Activated CD4-positive, alpha-beta T cell treated with anti-CD3 and anti-CD28 coated beads for 48 hours (primary cell): ENCODE measurements at regions not wholly inside any gene's neighbourhood (a gene's known extent, or its start where the extent isn't known, plus 50 kb on each side); places are given as distances from the start of the nearest gene placed in this dataset.
"Not testable (repeated sequence)": the region's sequence is repeated elsewhere in the genome, so short reads cannot be mapped to it uniquely, and the experiment has no call there.

Experiments used
- DNase-seq: peaks from one replicate; pipeline ENCODE4 v3.0.0-alpha.2; 2020

DNA sequence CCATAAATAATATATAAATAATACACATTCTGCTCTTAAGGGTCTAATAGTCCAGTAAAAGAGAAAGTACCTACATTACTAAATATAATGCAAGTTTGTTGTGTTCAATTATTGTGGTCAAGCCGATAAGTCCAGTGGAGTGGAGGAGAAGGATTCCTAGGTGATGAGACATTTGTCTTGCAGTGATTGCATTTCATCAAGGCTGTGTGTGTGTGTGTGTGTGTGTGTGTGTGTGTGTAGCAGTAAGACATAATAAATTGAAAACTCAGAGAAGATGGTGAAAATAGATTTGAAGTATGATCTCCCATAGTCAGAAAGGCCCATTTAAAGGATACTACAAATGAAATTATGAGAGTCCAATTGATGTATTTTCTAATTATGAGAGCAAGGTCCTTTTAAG, 192.5 kb upstream of the SEMA3C start:
- DNase-seq, result no peak

DNA sequence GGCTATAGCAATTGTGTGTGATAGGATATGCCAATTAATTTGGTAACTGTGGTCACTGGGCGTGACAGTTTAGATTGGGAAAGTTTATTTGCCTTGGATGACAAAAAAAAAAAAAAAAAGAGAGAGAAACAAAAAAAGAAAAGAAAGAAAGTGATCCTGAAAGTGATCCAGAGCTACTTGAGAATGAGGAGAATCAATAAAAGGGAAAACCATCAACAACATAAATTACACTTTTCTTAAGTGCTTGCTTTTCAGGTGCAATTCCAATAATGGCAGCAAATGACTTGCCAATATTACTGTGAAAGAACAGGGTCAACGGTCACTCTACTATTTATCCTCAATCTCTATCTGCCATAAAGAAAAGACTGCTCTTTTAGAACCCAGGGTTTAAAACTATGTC, 191.8 kb upstream of the SEMA3C start:
- DNase-seq, result no peak

DNA sequence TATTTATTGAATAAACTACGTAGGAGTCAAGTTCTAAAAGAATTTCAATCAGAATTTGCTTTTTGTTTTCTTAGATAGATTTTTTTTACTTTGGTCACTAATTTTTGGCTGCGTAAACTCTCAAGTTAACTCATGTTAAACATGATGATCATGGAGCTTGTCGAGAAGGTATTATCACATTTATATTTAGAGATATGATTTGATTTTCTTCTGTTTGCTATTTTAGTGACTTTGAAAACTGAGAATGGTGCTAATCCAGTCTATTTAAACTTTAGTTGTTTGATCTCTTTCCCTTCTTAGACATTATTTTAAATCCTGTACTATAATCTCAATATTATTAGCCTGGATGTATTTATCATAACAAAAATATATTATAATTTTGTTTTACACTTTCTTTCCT, 179.4 kb upstream of the SEMA3C start:
- no peak for DNase-seq

DNA sequence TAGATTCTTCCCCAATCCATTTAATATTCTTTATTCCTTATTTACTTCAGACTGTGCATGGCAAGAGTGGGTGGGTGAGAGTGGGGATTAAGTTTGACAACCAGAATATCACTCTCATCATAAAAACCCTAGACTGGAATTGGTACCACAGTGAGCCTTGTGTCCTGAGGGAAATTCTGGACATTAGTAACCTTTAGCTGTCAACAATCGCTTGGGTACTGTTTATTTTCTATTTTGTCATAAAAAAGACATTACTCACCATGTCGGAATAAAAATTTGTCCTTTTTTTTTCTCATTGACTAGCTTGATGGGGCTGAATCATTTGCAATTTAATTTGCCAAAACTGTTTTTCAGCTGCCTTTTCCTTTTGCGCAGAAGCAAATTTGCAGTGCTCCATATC, 176.1 kb upstream of the SEMA3C start:
- no peak for DNase-seq

DNA sequence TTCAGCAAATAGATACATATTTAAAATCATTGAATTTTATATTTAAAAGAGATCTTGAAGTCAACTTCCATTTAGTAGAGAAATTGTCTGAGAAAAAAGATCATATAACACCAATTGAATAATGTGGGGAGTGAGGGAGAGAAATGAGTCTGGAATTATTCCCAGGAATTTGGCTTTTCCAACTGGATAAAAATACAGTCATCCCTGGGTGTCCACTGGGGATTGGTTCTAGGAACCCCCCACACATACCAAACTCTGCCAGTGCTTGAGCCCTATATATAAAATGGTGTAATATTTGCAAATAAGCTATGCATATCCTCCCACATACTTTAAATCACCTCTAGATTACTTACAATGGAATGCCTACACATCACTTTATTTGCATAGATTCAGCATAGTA, 162.8 kb upstream of the SEMA3C start:
- no peak for DNase-seq

DNA sequence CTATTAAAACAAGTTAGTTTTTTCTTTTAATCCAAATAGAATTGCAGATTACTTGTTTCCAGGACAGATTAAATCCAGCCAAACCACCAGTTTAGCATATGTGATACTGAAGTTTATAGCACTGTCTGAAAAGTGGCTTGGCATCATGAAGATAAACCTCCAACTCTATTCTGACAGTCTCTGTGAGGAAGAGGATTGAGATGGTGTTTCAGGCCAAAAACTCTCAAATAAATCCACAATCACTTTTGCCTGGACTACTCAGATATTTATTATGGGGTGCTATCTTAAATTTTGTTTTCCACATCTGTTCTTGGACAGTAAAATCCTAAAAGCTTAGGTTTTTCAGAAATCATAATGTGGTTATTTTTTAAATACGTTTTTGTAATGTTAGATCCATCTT, 161.7 kb upstream of the SEMA3C start:
- DNase-seq, result no peak

DNA sequence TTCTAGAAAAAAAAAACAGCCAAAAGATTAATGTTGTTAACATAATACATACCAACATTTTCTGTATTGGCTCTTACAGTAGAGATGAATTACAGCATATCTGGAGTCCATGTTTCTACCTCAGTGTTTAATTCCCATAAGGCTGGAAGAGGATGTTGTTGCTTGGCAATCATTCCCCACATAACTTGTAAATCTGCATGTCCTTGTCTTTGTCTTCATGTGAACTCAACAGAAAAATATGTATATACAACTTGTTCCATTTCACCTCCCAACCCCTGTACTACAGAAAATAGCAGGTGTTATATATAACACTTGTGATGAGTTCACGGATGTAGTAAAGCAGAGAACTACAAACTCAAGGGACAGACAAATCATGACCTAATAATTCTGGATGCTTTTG, 160.9 kb upstream of the SEMA3C start:
- DNase-seq, result no peak

DNA sequence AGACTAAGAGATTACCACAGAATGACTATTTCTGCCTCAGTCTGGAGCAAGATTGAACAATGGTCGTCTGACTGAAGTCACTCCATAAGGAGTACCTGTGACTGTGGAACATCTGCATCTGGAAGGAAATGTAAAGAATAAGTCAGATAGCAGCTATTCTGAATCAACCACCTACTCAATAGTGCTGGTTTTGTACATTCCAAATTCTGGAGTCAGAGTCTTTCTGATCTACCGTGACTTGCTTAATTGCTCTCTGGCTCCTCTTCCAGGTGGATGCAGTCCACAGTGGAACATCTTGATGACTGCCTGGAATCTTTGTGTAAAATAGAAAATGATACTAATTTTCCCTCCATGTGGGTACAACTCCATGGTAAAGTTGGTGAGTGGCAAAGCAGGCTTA, 156.3 kb upstream of the SEMA3C start:
- DNase-seq, result no peak

DNA sequence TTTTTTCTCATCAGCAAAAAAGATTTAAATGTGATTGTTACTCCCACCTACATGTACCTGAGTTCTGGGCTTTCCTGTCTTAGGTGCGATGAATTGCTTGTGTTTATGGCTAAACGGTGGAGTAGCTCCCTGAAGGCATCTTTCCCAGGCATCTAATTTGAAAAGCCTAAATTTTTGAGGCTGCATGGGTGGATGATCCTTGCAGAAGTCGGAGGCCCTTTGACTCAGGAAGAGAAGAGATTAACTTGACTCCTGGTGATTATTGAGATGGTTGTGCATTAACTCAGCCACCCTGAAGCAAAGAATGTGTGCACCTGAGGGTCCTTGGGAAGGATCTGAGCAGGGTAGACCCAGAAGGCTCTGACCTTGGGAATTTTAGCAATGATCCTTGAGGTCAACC, 155.6 kb upstream of the SEMA3C start:
- DNase-seq, result no peak

DNA sequence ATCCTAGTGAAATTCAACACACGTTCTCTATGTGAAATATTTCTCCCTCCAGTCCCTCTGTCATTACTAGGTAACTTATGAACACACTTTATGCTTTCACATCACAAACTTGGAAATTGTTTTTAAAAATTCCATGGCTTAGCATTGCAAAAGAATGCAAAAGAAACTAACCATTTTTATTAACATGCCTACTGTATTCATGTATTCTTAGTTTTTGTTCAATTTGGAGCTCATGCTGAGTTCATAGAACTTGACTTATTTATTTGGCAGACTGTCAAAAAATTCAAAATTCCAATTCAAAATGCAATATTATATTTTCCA, 155.0 kb upstream of the SEMA3C start:
- DNase-seq, result no peak

DNA sequence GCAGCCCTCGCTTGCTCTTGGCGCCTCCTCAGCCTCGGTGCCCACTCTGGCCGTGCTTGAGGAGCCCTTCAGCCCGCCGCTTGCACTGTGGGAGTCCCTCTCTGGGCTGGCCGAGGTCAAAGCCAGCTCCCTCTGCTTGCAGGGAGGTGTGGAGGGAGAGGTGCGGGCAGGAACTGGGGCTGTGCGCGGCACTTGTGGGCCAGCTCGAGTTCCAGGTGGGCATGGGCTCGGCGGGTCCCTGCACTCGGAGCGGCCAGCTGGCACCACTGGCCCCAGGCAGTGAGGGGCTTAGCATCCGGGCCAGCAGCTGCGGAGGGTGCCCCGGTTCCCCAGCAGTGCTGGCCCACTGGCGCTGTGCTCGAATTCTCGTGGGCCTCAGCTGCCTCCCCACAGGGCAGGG, 152.1 kb upstream of the SEMA3C start:
- no peak for DNase-seq

DNA sequence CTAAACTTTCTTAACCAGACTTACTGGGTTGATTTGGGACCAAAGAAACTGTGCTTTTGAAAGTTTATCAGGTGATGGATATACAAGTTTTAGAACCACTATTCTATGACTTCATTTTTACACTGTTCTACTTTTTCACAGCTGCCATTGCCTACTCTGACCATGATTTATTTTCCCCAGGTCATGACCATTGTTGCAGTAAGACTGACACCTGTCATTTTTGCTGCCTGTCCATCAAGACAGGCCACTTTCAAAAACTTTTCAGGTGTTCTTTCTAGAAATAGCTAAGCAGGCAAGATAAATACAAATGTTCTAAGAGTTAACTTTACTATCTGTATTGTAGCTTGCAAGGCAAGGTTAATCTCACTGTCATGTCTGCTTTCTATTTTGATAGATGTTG, 147.9 kb upstream of the SEMA3C start:
- DNase-seq, result no peak

DNA sequence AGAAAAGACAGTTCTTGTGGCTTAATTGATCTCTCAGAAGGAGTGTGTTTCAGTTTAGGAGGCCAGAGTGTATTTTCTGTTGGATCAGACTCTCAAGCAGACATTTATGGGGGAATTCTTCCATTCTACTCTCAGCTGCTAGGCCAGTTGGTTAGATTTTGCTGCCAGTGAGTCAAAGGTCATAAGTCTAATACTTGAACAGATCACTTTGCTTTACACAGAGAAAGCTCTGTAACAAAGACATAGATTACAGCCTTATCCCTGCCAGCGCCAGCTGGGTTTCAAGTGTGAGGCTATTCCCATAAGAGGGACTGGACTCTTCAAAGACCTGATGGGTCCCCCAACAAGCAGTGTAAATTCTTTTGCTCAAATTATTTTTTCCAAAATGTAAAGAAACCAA, 145.6 kb upstream of the SEMA3C start:
- DNase-seq, result no peak

DNA sequence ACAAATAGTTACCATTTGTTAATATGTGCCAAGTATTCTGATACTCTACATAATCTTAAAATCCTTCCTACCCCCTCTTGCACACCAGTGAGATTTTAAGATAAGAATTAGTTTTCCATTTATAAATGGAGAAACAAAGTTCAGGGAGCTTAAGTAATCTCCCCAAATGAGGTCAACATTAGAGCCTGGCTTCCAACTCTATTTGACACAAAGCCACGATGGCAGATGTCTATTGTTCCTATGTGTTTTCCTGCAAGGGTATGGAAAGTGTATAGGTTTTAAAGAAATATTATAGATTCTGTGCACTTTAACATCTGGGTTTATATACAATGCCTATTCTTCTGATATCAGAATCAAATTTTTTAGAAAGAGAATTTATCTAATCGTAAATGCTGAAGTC, 143.9 kb upstream of the SEMA3C start:
- DNase-seq, result no peak

DNA sequence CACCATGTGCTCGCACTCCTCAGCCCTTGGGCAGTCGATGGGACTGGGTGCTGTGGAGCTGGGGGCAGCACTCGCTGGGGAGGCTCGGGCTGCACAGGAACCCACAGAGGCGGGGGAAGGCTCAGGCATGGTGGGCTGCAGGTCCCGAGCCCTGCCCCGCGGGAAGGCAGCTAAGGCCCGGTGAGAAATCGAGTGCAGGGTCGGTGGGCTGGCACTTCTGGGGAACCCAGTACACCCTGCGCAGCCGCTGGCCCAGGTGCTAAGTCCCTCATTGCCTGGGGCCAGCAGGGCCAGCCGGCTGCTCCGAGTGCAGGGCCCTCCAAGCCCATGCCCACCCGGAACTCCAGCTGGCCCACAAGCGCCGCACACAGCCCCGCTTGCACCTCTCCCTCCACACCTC, 138.6 kb upstream of the SEMA3C start:
- DNase-seq, result not testable (repeated sequence)

DNA sequence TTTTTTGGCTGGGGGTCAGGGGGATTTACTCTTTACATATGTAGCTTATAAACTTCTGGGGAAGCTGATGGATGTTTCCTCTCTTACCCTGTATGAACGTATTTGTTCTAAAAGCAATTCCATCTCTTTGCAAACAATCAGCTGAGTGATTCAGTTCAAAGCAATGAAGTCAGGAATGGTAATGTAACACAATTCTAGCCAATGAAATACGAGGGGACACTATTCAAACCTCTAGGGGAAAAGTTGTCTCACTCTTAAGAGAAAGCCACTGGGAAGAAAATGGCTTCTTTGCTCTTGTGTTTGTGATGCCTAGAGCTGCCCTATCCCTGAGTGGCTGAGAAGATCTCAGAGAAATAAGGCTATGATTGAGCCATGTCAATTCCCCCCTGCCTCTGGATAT, 134.8 kb upstream of the SEMA3C start:
- DNase-seq, result no peak

DNA sequence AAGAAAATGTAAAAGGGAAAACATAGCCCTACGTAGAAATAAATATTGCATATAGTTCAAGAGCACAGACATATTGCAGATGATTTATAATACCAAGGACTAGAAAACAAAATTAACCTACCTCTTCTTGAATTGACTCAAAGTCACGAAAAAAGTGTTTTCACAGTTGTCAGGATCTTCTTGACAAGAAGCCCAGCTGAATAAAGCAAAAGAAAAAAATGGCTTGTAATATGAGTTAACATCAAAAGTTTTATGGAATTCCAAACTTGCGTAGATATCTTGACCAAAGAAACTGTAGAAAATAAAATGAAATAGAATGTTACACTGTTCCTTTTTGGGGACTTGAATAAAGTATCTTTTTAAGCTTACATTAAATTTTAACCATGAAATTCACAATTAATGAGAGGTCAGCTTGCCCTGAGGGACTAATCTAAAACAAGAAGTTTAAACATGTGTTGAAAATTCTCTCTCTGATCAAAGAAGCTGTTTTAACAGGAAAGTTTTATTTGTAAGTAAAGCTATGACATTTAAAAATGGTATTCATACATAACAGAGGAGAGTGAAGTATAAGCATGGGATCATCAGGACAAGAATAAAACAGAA, 133.1 kb upstream of the SEMA3C start:
- no peak for DNase-seq

DNA sequence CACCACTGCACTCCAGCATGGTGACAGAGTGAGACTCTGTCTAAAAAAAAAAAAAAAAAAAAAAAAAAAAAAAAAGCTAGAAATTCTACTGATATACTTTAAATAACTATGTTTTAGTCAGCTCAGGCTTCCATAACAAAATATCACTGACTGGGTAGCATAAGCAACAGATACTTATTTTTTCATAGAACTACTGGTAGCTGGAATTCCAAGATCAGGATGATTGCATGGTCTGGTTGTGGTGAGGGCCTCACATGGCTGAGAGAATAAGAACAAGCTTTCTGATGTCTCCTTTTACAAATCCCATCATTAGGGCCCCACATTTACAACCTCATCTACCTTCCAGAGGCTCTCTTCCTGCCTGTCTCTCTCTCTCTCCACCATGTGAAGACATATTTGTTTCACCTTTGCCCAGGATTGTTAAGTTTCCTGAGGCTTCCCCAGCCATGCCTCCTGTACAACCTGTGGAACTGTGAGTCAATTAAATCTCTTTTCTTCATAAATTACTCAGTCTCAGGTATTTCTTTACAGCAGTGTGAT, 126.7 kb upstream of the SEMA3C start:
- no peak for DNase-seq

DNA sequence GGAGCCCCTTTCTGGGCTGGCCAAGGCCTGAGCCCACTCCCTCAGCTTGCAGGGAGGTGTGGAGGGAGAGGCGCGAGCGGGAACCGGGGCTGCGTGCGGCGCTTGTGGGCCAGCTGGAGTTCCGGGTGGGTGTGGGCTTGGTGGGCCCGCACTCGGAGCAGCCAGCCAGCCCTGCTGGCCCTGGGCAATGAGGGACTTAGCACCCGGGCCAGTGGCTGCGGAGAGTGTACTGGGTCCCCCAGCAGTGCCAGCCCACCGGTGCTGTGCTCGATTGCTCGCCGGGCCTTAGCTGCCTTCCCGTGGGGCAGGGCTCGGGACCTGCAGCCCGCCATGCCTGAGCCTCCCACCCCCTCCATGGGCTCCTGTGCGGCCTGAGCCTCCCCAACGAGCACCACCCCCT, 123.8 kb upstream of the SEMA3C start:
- not testable (repeated sequence) for DNase-seq

DNA sequence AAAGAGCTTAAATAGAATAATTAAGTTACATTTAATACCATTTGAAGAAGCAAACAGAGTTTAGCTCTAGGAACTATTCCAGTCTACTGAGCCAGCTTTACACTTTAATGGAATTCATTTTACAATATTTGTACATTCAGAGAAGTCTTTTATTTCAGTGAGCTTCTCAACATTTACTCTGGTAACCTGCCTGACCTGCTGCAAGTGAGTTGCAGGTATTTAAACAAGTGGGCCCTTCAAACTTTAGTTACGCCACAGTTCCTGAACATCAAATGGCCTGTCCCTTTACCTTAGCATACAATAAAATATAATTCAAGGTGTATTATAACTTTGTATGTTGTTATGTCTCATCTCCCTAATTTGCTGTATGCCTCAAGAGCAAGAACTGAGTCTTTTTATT, 121.6 kb upstream of the SEMA3C start:
- no peak for DNase-seq

DNA sequence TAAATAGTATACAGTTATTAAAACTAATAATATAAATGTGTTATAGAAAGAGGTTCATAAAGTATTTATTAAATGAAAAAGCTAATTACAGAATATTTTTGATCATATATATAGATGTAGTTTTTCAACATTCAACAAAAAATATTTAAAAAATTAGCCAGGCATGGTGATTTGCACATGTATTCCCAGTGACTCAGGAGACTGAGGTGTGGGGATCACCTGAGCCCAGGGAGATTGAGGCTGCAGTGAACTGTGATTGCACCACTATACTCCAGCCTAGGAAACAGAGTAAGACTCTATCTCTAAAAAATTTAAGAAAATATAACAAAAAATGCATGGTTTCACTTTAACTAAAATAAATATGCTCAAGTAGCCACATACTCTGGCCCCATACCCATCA, 118.0 kb upstream of the SEMA3C start:
- DNase-seq, result no peak

DNA sequence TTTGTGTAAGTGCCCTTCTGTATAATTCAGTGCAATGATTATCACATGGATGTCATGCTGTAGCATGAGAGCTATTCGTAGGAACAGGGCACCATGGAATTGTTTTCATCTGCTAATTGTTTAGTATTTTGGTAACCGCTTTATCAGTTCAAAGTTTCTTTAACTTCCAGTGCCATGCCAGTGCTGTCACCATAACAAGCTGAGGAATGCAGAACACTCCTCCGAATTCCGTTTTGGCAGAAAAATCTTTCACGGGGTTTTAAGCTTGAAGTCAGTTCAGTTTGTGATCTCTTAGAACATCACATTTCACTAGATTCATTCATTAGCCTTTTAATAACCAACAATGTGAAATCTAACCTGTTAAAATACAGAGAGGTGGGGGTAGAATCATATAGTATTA, 117.2 kb upstream of the SEMA3C start:
- no peak for DNase-seq

DNA sequence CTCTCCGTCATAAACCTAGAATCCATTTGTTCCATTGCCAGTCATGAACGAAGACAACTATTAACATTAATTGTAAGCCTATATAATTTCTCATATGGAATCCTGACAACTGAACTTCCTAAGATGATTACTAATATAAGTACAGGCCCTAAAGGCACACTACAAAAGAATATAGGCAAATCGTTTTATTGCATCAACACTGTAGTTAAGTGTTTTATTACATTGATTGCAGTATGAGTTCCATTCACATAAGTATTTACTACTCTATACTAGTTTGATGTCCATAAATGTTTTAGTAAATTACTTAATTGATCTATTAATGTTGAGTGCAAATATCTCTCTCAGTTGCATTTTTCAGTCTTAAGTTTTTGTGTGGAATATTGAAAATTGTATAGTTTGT, 113.1 kb upstream of the SEMA3C start:
- DNase-seq, result no peak

DNA sequence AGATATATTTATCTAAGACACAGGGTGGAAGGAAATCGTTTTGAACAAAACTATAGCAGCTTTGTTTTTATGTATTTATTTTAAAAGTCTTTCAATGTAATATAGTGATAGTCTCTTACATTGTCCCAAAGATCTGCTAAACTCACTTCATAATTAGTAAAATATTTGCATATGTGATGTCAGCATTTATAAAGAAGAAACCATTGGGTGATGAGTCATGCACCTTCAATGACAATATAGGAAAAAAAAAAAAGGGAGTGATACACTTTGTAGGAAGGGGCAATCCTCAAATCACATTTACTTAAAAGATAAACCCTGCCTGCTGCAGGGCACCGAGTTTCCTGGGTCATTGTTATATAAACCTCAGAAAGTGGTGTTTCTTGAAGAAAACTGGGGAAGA, 112.4 kb upstream of the SEMA3C start:
- DNase-seq, result no peak

DNA sequence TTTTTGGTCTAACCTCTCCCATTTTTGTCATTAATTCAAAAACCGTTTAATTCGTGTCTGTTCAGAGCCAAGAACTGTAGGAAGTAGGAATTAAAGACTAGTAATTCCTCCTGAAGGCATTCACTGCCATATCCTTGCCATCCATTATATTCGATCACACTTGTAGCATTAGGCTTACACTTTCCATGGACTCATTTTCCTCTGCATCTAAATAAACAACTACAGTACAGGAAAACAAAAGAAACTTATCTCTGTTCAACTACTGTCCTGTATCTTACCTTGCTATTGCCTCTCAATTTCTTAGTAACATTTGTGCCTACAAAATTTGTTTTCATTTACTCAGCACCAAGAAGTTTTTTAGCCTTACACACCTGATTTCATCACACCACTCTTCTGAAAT, 111.6 kb upstream of the SEMA3C start:
- no peak for DNase-seq

DNA sequence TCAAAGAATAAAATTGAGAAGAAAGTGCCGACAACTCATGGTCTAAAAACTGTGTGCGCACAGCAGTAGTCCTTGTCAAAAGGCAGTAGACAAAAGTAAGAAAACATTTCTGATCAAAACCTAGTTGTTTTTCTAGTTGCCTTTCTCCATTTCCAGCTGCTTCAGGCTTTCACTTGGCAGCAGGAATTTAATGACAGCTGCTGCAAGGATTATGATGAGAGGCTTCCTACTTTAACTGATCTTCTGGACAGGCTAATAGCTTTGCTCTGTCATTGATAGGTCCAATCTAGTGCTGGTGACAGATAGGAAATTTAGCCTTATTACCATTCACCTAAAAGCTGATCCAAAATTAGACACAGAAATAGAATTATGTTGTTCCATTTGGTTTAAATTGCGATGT, 110.7 kb upstream of the SEMA3C start:
- no peak for DNase-seq
